Testis (tissue), 2 donors: ENCODE measurements at regions not wholly inside any gene's neighbourhood (a gene's known extent, or its start where the extent isn't known, plus 50 kb on each side); places are given as distances from the start of the nearest gene placed in this dataset.

Experiments used
- POLR2A ChIP-seq: fragments of 450-650 bp; IDR thresholded peaks from one replicate; pipeline ENCODE4 v1.6.1; 2017; ENCODE audit warnings: antibody characterized with exemption, mild to moderate bottlenecking, moderate library complexity
- TF ChIP-seq, protein P1 (sequence below), 3 experiments: fragments of 450-650 bp in 2 of 3; fragments of 200-600 bp in 1 of 3; sonication (generic) in 1 of 3; IDR thresholded peaks; one replicate each; pipeline ENCODE4 v1.5.1; 2016 to 2019; ENCODE audit warnings: antibody characterized with exemption in 3 of 3, mild to moderate bottlenecking in 2 of 3, moderate library complexity in 1 of 3

DNA sequence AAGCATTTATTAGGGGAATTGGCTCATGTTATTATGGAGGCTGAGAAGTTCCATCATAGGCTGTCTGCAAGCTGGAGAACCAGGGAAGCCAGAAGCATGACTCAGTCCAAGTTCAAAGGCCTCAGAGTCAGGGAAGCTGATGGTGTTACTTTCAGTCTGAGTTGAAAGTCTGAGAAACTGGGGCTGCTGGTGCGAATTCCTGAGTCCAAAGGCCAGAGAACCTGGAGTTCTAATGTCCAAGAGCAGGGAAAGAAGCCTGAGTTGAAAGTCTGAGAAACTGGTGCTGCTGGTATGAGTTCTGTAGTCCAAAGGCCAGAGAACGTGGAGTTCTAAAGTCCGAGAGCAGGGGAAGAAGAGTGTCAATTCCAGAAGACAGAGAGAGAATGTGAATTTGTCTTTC, 641.1 kb downstream of the ISL1 start:
- TF ChIP-seq, protein P1, sequence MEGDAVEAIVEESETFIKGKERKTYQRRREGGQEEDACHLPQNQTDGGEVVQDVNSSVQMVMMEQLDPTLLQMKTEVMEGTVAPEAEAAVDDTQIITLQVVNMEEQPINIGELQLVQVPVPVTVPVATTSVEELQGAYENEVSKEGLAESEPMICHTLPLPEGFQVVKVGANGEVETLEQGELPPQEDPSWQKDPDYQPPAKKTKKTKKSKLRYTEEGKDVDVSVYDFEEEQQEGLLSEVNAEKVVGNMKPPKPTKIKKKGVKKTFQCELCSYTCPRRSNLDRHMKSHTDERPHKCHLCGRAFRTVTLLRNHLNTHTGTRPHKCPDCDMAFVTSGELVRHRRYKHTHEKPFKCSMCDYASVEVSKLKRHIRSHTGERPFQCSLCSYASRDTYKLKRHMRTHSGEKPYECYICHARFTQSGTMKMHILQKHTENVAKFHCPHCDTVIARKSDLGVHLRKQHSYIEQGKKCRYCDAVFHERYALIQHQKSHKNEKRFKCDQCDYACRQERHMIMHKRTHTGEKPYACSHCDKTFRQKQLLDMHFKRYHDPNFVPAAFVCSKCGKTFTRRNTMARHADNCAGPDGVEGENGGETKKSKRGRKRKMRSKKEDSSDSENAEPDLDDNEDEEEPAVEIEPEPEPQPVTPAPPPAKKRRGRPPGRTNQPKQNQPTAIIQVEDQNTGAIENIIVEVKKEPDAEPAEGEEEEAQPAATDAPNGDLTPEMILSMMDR (IDR thresholded peaks at IDR 0.05) = no peak
- TF ChIP-seq POLR2A = no peak
